Mesothelial cell of epicardium (in vitro differentiated cells): ENCODE measurements at regions not wholly inside any gene's neighbourhood (a gene's known extent, or its start where the extent isn't known, plus 50 kb on each side); places are given as distances from the start of the nearest gene placed in this dataset.

ENCODE experiments used
- DNase-seq, 2 experiments: peaks; one replicate each; pipeline ENCODE4 v3.0.0; 2021; ENCODE audit warnings: low spot score in 2 of 2; ENCODE audit not compliant: unreplicated experiment in 2 of 2
- H3K27ac Mint-ChIP-seq: 2 replicates; pipeline ENCODE4 v1.8.0; 2021; ENCODE audit warnings: mixed read lengths
- H3K27me3 Mint-ChIP-seq: 2 replicates; pipeline ENCODE4 v1.8.0; 2021; ENCODE audit warnings: low read depth, mixed read lengths
- H3K36me3 Mint-ChIP-seq: 2 replicates; pipeline ENCODE4 v1.8.0; 2021; ENCODE audit warnings: mixed read lengths
- H3K4me1 Mint-ChIP-seq: 2 replicates; pipeline ENCODE4 v1.8.0; 2021; ENCODE audit warnings: mixed read lengths
- H3K4me3 Mint-ChIP-seq: 2 replicates; pipeline ENCODE4 v1.8.0; 2021; ENCODE audit warnings: mild to moderate bottlenecking, moderate library complexity, mixed read lengths
- H3K9me3 Mint-ChIP-seq: 2 replicates; pipeline ENCODE4 v1.8.0; 2021; ENCODE audit warnings: mixed read lengths
- CTCF ChIP-seq: fragments of 200-600 bp; sonication (generic); IDR thresholded peaks from one replicate; pipeline ENCODE4 v1.5.0; 2021; ENCODE audit warnings: antibody characterized with exemption; ENCODE audit not compliant: unreplicated experiment

- Mint-ChIP-seq H3K4me1 (peaks cover 4% of the 10 kb centered on the region), H3K9me3 (peaks cover 11% of the 10 kb centered on the region)
- no peak for TF ChIP-seq CTCF
Observed at GRCh38 chr14:85358136-85358785, 171.7 kb upstream of the FLRT2 start.

GRCh38 chr14:85359505-85359904 is 170.4 kb upstream of the FLRT2 start:
- no peak overlapping the region for H3K4me3 Mint-ChIP-seq
- H3K27ac Mint-ChIP-seq: no peak overlapping the region
- no peaks in the 10 kb centered on the region for H3K9me3 Mint-ChIP-seq
- DNase-seq: no peak
- H3K36me3 Mint-ChIP-seq: no peaks in the 10 kb centered on the region
- peaks cover 4% of the 10 kb centered on the region for H3K4me1 Mint-ChIP-seq
- H3K27me3 Mint-ChIP-seq: no peaks in the 10 kb centered on the region
- TF ChIP-seq CTCF: no peak

More at GRCh38 chr14:85358136-85358785, 171.7 kb upstream of the FLRT2 start:
- no peaks in the 10 kb centered on the region for H3K27me3 Mint-ChIP-seq
- DNase-seq: no peak
- H3K27ac Mint-ChIP-seq: no peak overlapping the region
- H3K36me3 Mint-ChIP-seq: peaks cover 5% of the 10 kb centered on the region
- H3K4me3 Mint-ChIP-seq: no peak overlapping the region

GRCh38 chr14:85363358-85363757 is 166.6 kb upstream of the FLRT2 start:
- DNase-seq: no peak
- no peak for TF ChIP-seq CTCF
- no peaks in the 10 kb centered on the region for H3K9me3 Mint-ChIP-seq
- H3K36me3 Mint-ChIP-seq: no peaks in the 10 kb centered on the region
- H3K4me3 Mint-ChIP-seq: no peak overlapping the region
- no peak overlapping the region for H3K27ac Mint-ChIP-seq
- H3K4me1 Mint-ChIP-seq: peaks cover 4% of the 10 kb centered on the region
- no peaks in the 10 kb centered on the region for H3K27me3 Mint-ChIP-seq

- no peak overlapping the region for H3K4me3 Mint-ChIP-seq
- H3K36me3 Mint-ChIP-seq: peaks cover 5% of the 10 kb centered on the region
- no peak overlapping the region for H3K27ac Mint-ChIP-seq
- no peak for TF ChIP-seq CTCF
- H3K27me3 Mint-ChIP-seq: no peaks in the 10 kb centered on the region
- no peak for DNase-seq
- H3K4me1 Mint-ChIP-seq: no peaks in the 10 kb centered on the region
- H3K9me3 Mint-ChIP-seq: peaks cover 28% of the 10 kb centered on the region
Observed at GRCh38 chr14:85366226-85366625, 163.7 kb upstream of the FLRT2 start.

- no peaks in the 10 kb centered on the region for H3K9me3 Mint-ChIP-seq
- no peaks in the 10 kb centered on the region for H3K4me1 Mint-ChIP-seq
- no peaks in the 10 kb centered on the region for H3K36me3 Mint-ChIP-seq
- no peak overlapping the region for H3K27ac Mint-ChIP-seq
- no peak overlapping the region for H3K4me3 Mint-ChIP-seq
- no peak for DNase-seq
- no peak for TF ChIP-seq CTCF
- no peaks in the 10 kb centered on the region for H3K27me3 Mint-ChIP-seq
Observed at GRCh38 chr14:85380881-85381280, 149.1 kb upstream of the FLRT2 start.

- no peak overlapping the region for H3K4me3 Mint-ChIP-seq
- no peak for TF ChIP-seq CTCF
- no peaks in the 10 kb centered on the region for H3K36me3 Mint-ChIP-seq
- DNase-seq: no peak
- H3K27ac Mint-ChIP-seq: no peak overlapping the region
- H3K27me3 Mint-ChIP-seq: no peaks in the 10 kb centered on the region
- H3K9me3 Mint-ChIP-seq: no peaks in the 10 kb centered on the region
- H3K4me1 Mint-ChIP-seq: no peaks in the 10 kb centered on the region
Observed at GRCh38 chr14:85382341-85382740, 147.6 kb upstream of the FLRT2 start.
